DND-41 (cell line): ENCODE measurements at regions not wholly inside any gene's neighbourhood (a gene's known extent, or its start where the extent isn't known, plus 50 kb on each side); places are given as distances from the start of the nearest gene placed in this dataset.

Experiments used
- CTCF ChIP-seq: IDR thresholded peaks from 2 replicates; pipeline ENCODE4 v1.5.1; 2012; ENCODE audit warnings: borderline replicate concordance, low read length, moderate library complexity, mild to moderate bottlenecking; ENCODE audit not compliant: poor library complexity, severe bottlenecking; ENCODE audit errors: extremely low read depth
- EZH2 ChIP-seq: IDR thresholded peaks from 3 replicates; pipeline ENCODE4 v1.6.1; 2012; ENCODE audit warnings: borderline replicate concordance, low read depth, mild to moderate bottlenecking, moderate library complexity, low read length, inconsistent platforms; ENCODE audit not compliant: severe bottlenecking

GRCh38 chr3:8183627-8184026 lies 318.0 kb upstream of the LMCD1 start:
- TF ChIP-seq CTCF = no peak
- no peak for TF ChIP-seq EZH2
